Liver (tissue), 8 donors: ENCODE measurements at regions not wholly inside any gene's neighbourhood (a gene's known extent, or its start where the extent isn't known, plus 50 kb on each side); places are given as distances from the start of the nearest gene placed in this dataset.

Experiments used
- DNase-seq: peaks from one replicate; pipeline ENCODE4 v3.0.0-alpha.2; 2017; ENCODE audit warnings: low spot score
- H3K27ac ChIP-seq, 2 donors: one replicate each; pipeline ENCODE4 v1.7.0; 2013; ENCODE audit warnings: inconsistent platforms in 2 of 2, low read length in 2 of 2, control low read depth in 1 of 2, low read depth in 1 of 2, mild to moderate bottlenecking in 1 of 2
- H3K27me3 ChIP-seq, 4 donors: one replicate each; pipeline versions ENCODE4 v1.6.1 to v1.7.0; 2013; ENCODE audit warnings: low read length in 3 of 4, inconsistent platforms in 1 of 4, mild to moderate bottlenecking in 1 of 4, moderate library complexity in 1 of 4; ENCODE audit not compliant: control insufficient read depth in 4 of 4, insufficient read depth in 4 of 4
- H3K36me3 ChIP-seq, 4 donors: one replicate each; pipeline versions ENCODE4 v1.6.1 to v1.7.0; 2013; ENCODE audit warnings: low read length in 3 of 4, mild to moderate bottlenecking in 3 of 4, low read depth in 1 of 4, moderate library complexity in 1 of 4; ENCODE audit not compliant: control insufficient read depth in 4 of 4, insufficient read depth in 3 of 4
- H3K4me1 ChIP-seq, 4 donors: one replicate each; pipeline versions ENCODE4 v1.6.1 to v1.7.0; 2013; ENCODE audit warnings: low read length in 3 of 4, mild to moderate bottlenecking in 3 of 4, moderate library complexity in 1 of 4; ENCODE audit not compliant: control insufficient read depth in 4 of 4, insufficient read depth in 4 of 4
- H3K4me3 ChIP-seq, 3 donors: one replicate each; pipeline versions ENCODE4 v1.6.1 to v1.7.0; 2013; ENCODE audit warnings: low read length in 3 of 3, control low read depth in 1 of 3, low read depth in 1 of 3, mild to moderate bottlenecking in 1 of 3
- H3K9ac ChIP-seq, 2 donors: one replicate each; pipeline ENCODE4 v1.7.0; 2013; ENCODE audit warnings: low read length in 2 of 2, mild to moderate bottlenecking in 2 of 2, moderate library complexity in 2 of 2, control low read depth in 1 of 2, low read depth in 1 of 2
- H3K9me3 ChIP-seq, 4 donors: one replicate each; pipeline versions ENCODE4 v1.6.1 to v1.7.0; 2013; ENCODE audit warnings: low read length in 3 of 4; ENCODE audit not compliant: control insufficient read depth in 4 of 4
- ATF3 ChIP-seq: IDR thresholded peaks from 2 replicates; pipeline ENCODE4 v1.6.1; 2016; ENCODE audit warnings: antibody characterized with exemption
- CTCF ChIP-seq: fragments of 150-350 bp; IDR thresholded peaks from 2 replicates; pipeline ENCODE4 v1.5.1; 2017; ENCODE audit warnings: improper control_type of control experiment, low read depth, low read length; ENCODE audit not compliant: missing input control
- EGR1 ChIP-seq, 2 donors: IDR thresholded peaks; 2 replicates each; pipeline ENCODE4 v1.6.1; 2016 to 2018; ENCODE audit warnings: antibody characterized with exemption in 2 of 2, low read depth in 2 of 2
- FOXA1 ChIP-seq: IDR thresholded peaks from 2 replicates; pipeline ENCODE4 v1.6.1; 2016; ENCODE audit warnings: antibody characterized with exemption
- FOXA2 ChIP-seq: IDR thresholded peaks from 2 replicates; pipeline ENCODE4 v1.6.1; 2016; ENCODE audit warnings: antibody characterized with exemption
- GABPA ChIP-seq, 2 donors: IDR thresholded peaks in 1 of 2; conservative IDR thresholded peaks in 1 of 2; 2 replicates each; pipeline ENCODE4 v1.6.1; 2016; ENCODE audit warnings: antibody characterized with exemption in 2 of 2, mild to moderate bottlenecking in 1 of 2, moderate library complexity in 1 of 2
- HNF4A ChIP-seq, 2 donors: conservative IDR thresholded peaks; 2 replicates each; pipeline ENCODE4 v1.6.1; 2016; ENCODE audit warnings: antibody characterized with exemption in 2 of 2, mild to moderate bottlenecking in 2 of 2
- HNF4G ChIP-seq: IDR thresholded peaks from 2 replicates; pipeline ENCODE4 v1.6.1; 2016; ENCODE audit warnings: antibody characterized with exemption
- JUND ChIP-seq, 2 donors: IDR thresholded peaks; 2 replicates each; pipeline ENCODE4 v1.6.1; 2016; ENCODE audit warnings: antibody characterized with exemption in 2 of 2
- MAX ChIP-seq: IDR thresholded peaks from 2 replicates; pipeline ENCODE4 v1.6.1; 2016; ENCODE audit warnings: antibody characterized with exemption
- NR2F2 ChIP-seq: IDR thresholded peaks from 2 replicates; pipeline ENCODE4 v1.6.1; 2016; ENCODE audit warnings: antibody characterized with exemption
- RAD21 ChIP-seq, 2 donors: IDR thresholded peaks; 2 replicates each; pipeline ENCODE4 v1.6.1; 2016; ENCODE audit warnings: antibody characterized with exemption in 2 of 2, mild to moderate bottlenecking in 2 of 2
- REST ChIP-seq: IDR thresholded peaks from 2 replicates; pipeline ENCODE4 v1.6.1; 2016; ENCODE audit warnings: antibody characterized with exemption, mild to moderate bottlenecking
- RXRA ChIP-seq, 2 donors: IDR thresholded peaks; 2 replicates each; pipeline ENCODE4 v1.6.1; 2017 to 2018; ENCODE audit warnings: antibody characterized with exemption in 2 of 2, mild to moderate bottlenecking in 1 of 2
- TAF1 ChIP-seq: conservative IDR thresholded peaks from 2 replicates; pipeline ENCODE4 v1.6.1; 2016; ENCODE audit warnings: antibody characterized with exemption, mild to moderate bottlenecking
- ZBTB33 ChIP-seq: IDR thresholded peaks from 2 replicates; pipeline ENCODE4 v1.6.1; 2016; ENCODE audit warnings: antibody characterized with exemption
- WGBS: extraction: QIAGEN DNeasy Blood & Tissue Kit; methylation state at CpG from one replicate; pipeline ENCODE4 v1.1.7; 2013; 5-methylcytosine and 5-hydroxymethylcytosine counted together
- donor health status: healthy.
- donor health status: healthy.
- donor health status: healthy.
- donor health status: healthy.
- donor health status: healthy.

GRCh38 chr3:21142949-21143348 lies 608.1 kb downstream of the ZNF385D start:
- WGBS: 88% methylated on average over 3 of the region's 3 CpGs
- Histone ChIP-seq H3K4me1 (no peaks in the 10 kb centered on the region), H3K27me3 (no peaks in the 10 kb centered on the region), H3K9ac (no peak overlapping the region), H3K9me3 (peaks cover 0 to 2% (median 0%) of the 10 kb centered on the region in 4 donors), H3K36me3 (no peaks in the 10 kb centered on the region), H3K27ac (no peak overlapping the region), H3K4me3 (no peak overlapping the region)
- TF ChIP-seq GABPA (IDR thresholded peaks at IDR 0.05 in 1 of 2, conservative IDR thresholded peaks at IDR 0.05 in 1 of 2) (no peak), RAD21 (IDR thresholded peaks at IDR 0.05) (no peak), RXRA (IDR thresholded peaks at IDR 0.05) (no peak), HNF4A (conservative IDR thresholded peaks at IDR 0.05) (no peak), JUND (IDR thresholded peaks at IDR 0.05) (no peak), NR2F2 (no peak), ZBTB33 (no peak), TAF1 (no peak), CTCF (no peak), FOXA2 (no peak), HNF4G (no peak), EGR1 (IDR thresholded peaks at IDR 0.05; ENCODE audit: low read depth in 2 of 2) (no peak), MAX (no peak)
- DNase-seq: no peak

GRCh38 chr3:21142031-21142430 lies 609.0 kb downstream of the ZNF385D start:
- WGBS: 85% methylated on average over 5 of the region's 5 CpGs
- H3K27me3 ChIP-seq: no peaks in the 10 kb centered on the region

More at GRCh38 chr3:21142031-21142430, 609.0 kb downstream of the ZNF385D start:
- H3K4me3 ChIP-seq: no peak overlapping the region
- H3K27ac ChIP-seq: no peak overlapping the region
- no peak for DNase-seq
- no peak for TF ChIP-seq CTCF
- no peak for TF ChIP-seq FOXA1
- no peak for TF ChIP-seq FOXA2
- no peak for TF ChIP-seq JUND (IDR thresholded peaks at IDR 0.05)
- no peak for TF ChIP-seq ATF3
- no peak for TF ChIP-seq ZBTB33
- TF ChIP-seq MAX: no peak
- no peak for TF ChIP-seq RAD21 (IDR thresholded peaks at IDR 0.05)
- no peak for TF ChIP-seq HNF4A (conservative IDR thresholded peaks at IDR 0.05)
- no peak for TF ChIP-seq GABPA (IDR thresholded peaks at IDR 0.05 in 1 of 2, conservative IDR thresholded peaks at IDR 0.05 in 1 of 2)
- no peak for TF ChIP-seq EGR1 (IDR thresholded peaks at IDR 0.05; ENCODE audit: low read depth in 2 of 2)
- no peak for TF ChIP-seq REST
- TF ChIP-seq NR2F2: no peak
- H3K36me3 ChIP-seq: no peaks in the 10 kb centered on the region
- no peaks in the 10 kb centered on the region for H3K4me1 ChIP-seq
- H3K9me3 ChIP-seq: peaks cover 0 to 2% (median 0%) of the 10 kb centered on the region in 4 donors
- H3K9ac ChIP-seq: no peak overlapping the region
